ENCODE measurements at regions not wholly inside any gene's neighbourhood (a gene's known extent, or its start where the extent isn't known, plus 50 kb on each side); places are given as distances from the start of the nearest gene placed in this dataset.
"Not testable (repeated sequence)": the region's sequence is repeated elsewhere in the genome, so short reads cannot be mapped to it uniquely, and the experiment has no call there.

GRCh38 chr6:88417361-88417760, 251.2 kb upstream of the CNR1 start:
- H3K4me3 ChIP-seq (ENCODE audit: low read length in 2 of 2); H3K27ac ChIP-seq (replicated peaks; ENCODE audit: low read length); H2AK5ac ChIP-seq (ENCODE audit: low read depth, low read length); H3K23ac ChIP-seq (ENCODE audit: low read depth, low read length, poor library complexity); H3K9ac ChIP-seq (ENCODE audit: low read depth, low read length, poor library complexity); H3K4ac ChIP-seq (ENCODE audit: low read length); H2BK12ac ChIP-seq (ENCODE audit: low read length); H4K91ac ChIP-seq (ENCODE audit: low read depth, low read length, poor library complexity); DNase-seq (ENCODE audit: low spot score); H3K14ac ChIP-seq (ENCODE audit: low read length); H2AFZ ChIP-seq (ENCODE audit: low read length); H4K8ac ChIP-seq (ENCODE audit: low read depth, low read length); H2BK5ac ChIP-seq (ENCODE audit: low read length); H3K27me3 ChIP-seq (ENCODE audit: control insufficient read depth in 3 of 3, insufficient read depth in 3 of 3, low read depth in 1 of 3, low read length in 3 of 3); H3K4me2 ChIP-seq (ENCODE audit: insufficient read depth, low read length, poor library complexity, severe bottlenecking); H3K79me1 ChIP-seq (ENCODE audit: low read depth, low read length); H3K4me1 ChIP-seq (ENCODE audit: control insufficient read depth in 2 of 2, insufficient read depth in 1 of 2, low read depth in 1 of 2, low read length in 2 of 2); H3K18ac ChIP-seq (ENCODE audit: low read length); H2BK15ac ChIP-seq (ENCODE audit: low read length); H3K36me3 ChIP-seq (replicated peaks in 1 of 2; ENCODE audit: control insufficient read depth in 2 of 2, insufficient read depth in 2 of 2, low read length in 2 of 2); H3K9me3 ChIP-seq (replicated peaks in 1 of 2; ENCODE audit: control insufficient read depth in 2 of 2, insufficient read depth in 1 of 2, low read depth in 1 of 2, low read length in 2 of 2); H2BK120ac ChIP-seq (ENCODE audit: low read depth, low read length): not testable (repeated sequence)
- no CpG with 5 or more reads among the region's 5 CpGs for WGBS, 2 donors (ENCODE audit: extremely low coverage in 2 of 2, insufficient read length in 2 of 2, insufficient replicate concordance in 1 of 2)

- Histone ChIP-seq H4K91ac (ENCODE audit: low read depth, low read length, poor library complexity) (no peak overlapping the region), H3K14ac (ENCODE audit: low read length) (no peak overlapping the region), H3K9ac (ENCODE audit: low read depth, low read length, poor library complexity) (no peak overlapping the region), H3K18ac (ENCODE audit: low read length) (no peak overlapping the region), H3K9me3 (replicated peaks in 1 of 2; ENCODE audit: control insufficient read depth in 2 of 2, insufficient read depth in 1 of 2, low read depth in 1 of 2, low read length in 2 of 2) (no peaks in the 10 kb centered on the region), H3K79me1 (ENCODE audit: low read depth, low read length) (no peaks in the 10 kb centered on the region), H3K4me3 (ENCODE audit: low read length in 2 of 2) (no peak overlapping the region), H2BK120ac (ENCODE audit: low read depth, low read length) (no peak overlapping the region), H3K4me1 (ENCODE audit: control insufficient read depth in 2 of 2, insufficient read depth in 1 of 2, low read depth in 1 of 2, low read length in 2 of 2) (no peaks in the 10 kb centered on the region), H3K36me3 (replicated peaks in 1 of 2; ENCODE audit: control insufficient read depth in 2 of 2, insufficient read depth in 2 of 2, low read length in 2 of 2) (no peaks in the 10 kb centered on the region), H2BK15ac (ENCODE audit: low read length) (no peak overlapping the region), H3K27ac (replicated peaks; ENCODE audit: low read length) (no peak overlapping the region), H2AFZ (ENCODE audit: low read length) (no peak overlapping the region), H2AK5ac (ENCODE audit: low read depth, low read length) (no peak overlapping the region), H3K4ac (ENCODE audit: low read length) (no peak overlapping the region), H2BK5ac (ENCODE audit: low read length) (no peak overlapping the region), H3K4me2 (ENCODE audit: insufficient read depth, low read length, poor library complexity, severe bottlenecking) (no peak overlapping the region), H4K8ac (ENCODE audit: low read depth, low read length) (no peak overlapping the region), H3K27me3 (ENCODE audit: control insufficient read depth in 3 of 3, insufficient read depth in 3 of 3, low read depth in 1 of 3, low read length in 3 of 3) (no peaks in the 10 kb centered on the region), H3K23ac (ENCODE audit: low read depth, low read length, poor library complexity) (no peak overlapping the region), H2BK12ac (ENCODE audit: low read length) (no peak overlapping the region)
- DNase-seq (ENCODE audit: low spot score) = no peak
- no CpG with 5 or more reads among the region's 1 CpG for WGBS, 2 donors (ENCODE audit: extremely low coverage in 2 of 2, insufficient read length in 2 of 2, insufficient replicate concordance in 1 of 2)
Measured at GRCh38 chr6:88413459-88413858, 247.3 kb upstream of the CNR1 start.

- H3K4me1 ChIP-seq (ENCODE audit: control insufficient read depth in 2 of 2, insufficient read depth in 1 of 2, low read depth in 1 of 2, low read length in 2 of 2); H3K79me1 ChIP-seq (ENCODE audit: low read depth, low read length): not testable (repeated sequence)
Measured at GRCh38 chr6:88408355-88408754, 242.2 kb upstream of the CNR1 start.

GRCh38 chr6:88406674-88407073, 240.5 kb upstream of the CNR1 start:
- H3K14ac ChIP-seq (ENCODE audit: low read length) = peak overlapping the region; percentile 21
- H3K4ac ChIP-seq (ENCODE audit: low read length); H3K27ac ChIP-seq (replicated peaks; ENCODE audit: low read length); H4K8ac ChIP-seq (ENCODE audit: low read depth, low read length); H3K27me3 ChIP-seq (ENCODE audit: control insufficient read depth in 3 of 3, insufficient read depth in 3 of 3, low read depth in 1 of 3, low read length in 3 of 3); H3K9me3 ChIP-seq (replicated peaks in 1 of 2; ENCODE audit: control insufficient read depth in 2 of 2, insufficient read depth in 1 of 2, low read depth in 1 of 2, low read length in 2 of 2); H2BK15ac ChIP-seq (ENCODE audit: low read length); H3K4me2 ChIP-seq (ENCODE audit: insufficient read depth, low read length, poor library complexity, severe bottlenecking); H2AFZ ChIP-seq (ENCODE audit: low read length); H3K4me1 ChIP-seq (ENCODE audit: control insufficient read depth in 2 of 2, insufficient read depth in 1 of 2, low read depth in 1 of 2, low read length in 2 of 2); H2BK120ac ChIP-seq (ENCODE audit: low read depth, low read length); DNase-seq (ENCODE audit: low spot score); H3K4me3 ChIP-seq (ENCODE audit: low read length in 2 of 2); H2AK5ac ChIP-seq (ENCODE audit: low read depth, low read length); H3K36me3 ChIP-seq (replicated peaks in 1 of 2; ENCODE audit: control insufficient read depth in 2 of 2, insufficient read depth in 2 of 2, low read length in 2 of 2); H3K18ac ChIP-seq (ENCODE audit: low read length); H3K23ac ChIP-seq (ENCODE audit: low read depth, low read length, poor library complexity); H4K91ac ChIP-seq (ENCODE audit: low read depth, low read length, poor library complexity); H3K79me1 ChIP-seq (ENCODE audit: low read depth, low read length); H2BK5ac ChIP-seq (ENCODE audit: low read length); H3K9ac ChIP-seq (ENCODE audit: low read depth, low read length, poor library complexity); H2BK12ac ChIP-seq (ENCODE audit: low read length): not testable (repeated sequence)
- WGBS, 2 donors (ENCODE audit: extremely low coverage in 2 of 2, insufficient read length in 2 of 2, insufficient replicate concordance in 1 of 2) = no CpG with 5 or more reads among the region's 19 CpGs

More at GRCh38 chr6:88408355-88408754, 242.2 kb upstream of the CNR1 start:
- not testable (repeated sequence) for H2AFZ ChIP-seq (ENCODE audit: low read length); DNase-seq (ENCODE audit: low spot score); H3K4me2 ChIP-seq (ENCODE audit: insufficient read depth, low read length, poor library complexity, severe bottlenecking); H4K91ac ChIP-seq (ENCODE audit: low read depth, low read length, poor library complexity); H3K27ac ChIP-seq (replicated peaks; ENCODE audit: low read length); H3K36me3 ChIP-seq (replicated peaks in 1 of 2; ENCODE audit: control insufficient read depth in 2 of 2, insufficient read depth in 2 of 2, low read length in 2 of 2); H2BK5ac ChIP-seq (ENCODE audit: low read length); H3K18ac ChIP-seq (ENCODE audit: low read length); H3K9me3 ChIP-seq (replicated peaks in 1 of 2; ENCODE audit: control insufficient read depth in 2 of 2, insufficient read depth in 1 of 2, low read depth in 1 of 2, low read length in 2 of 2); H3K14ac ChIP-seq (ENCODE audit: low read length); H3K4me3 ChIP-seq (ENCODE audit: low read length in 2 of 2); H2AK5ac ChIP-seq (ENCODE audit: low read depth, low read length); H2BK12ac ChIP-seq (ENCODE audit: low read length); H3K4ac ChIP-seq (ENCODE audit: low read length); H2BK120ac ChIP-seq (ENCODE audit: low read depth, low read length); H3K23ac ChIP-seq (ENCODE audit: low read depth, low read length, poor library complexity); H4K8ac ChIP-seq (ENCODE audit: low read depth, low read length); H3K27me3 ChIP-seq (ENCODE audit: control insufficient read depth in 3 of 3, insufficient read depth in 3 of 3, low read depth in 1 of 3, low read length in 3 of 3); H2BK15ac ChIP-seq (ENCODE audit: low read length); H3K9ac ChIP-seq (ENCODE audit: low read depth, low read length, poor library complexity)
- no CpG with 5 or more reads among the region's 4 CpGs for WGBS, 2 donors (ENCODE audit: extremely low coverage in 2 of 2, insufficient read length in 2 of 2, insufficient replicate concordance in 1 of 2)
